Medulla oblongata (tissue), 1 donor: ENCODE measurements at regions not wholly inside any gene's neighbourhood (a gene's known extent, or its start where the extent isn't known, plus 50 kb on each side); places are given as distances from the start of the nearest gene placed in this dataset.

Source experiments
- DNase-seq: peaks from one replicate; pipeline ENCODE4 v3.0.0-alpha.2; 2015; ENCODE audit errors: extremely low spot score

- no peak for DNase-seq
Measured at GRCh38 chr3:40593351-40593750, 68.6 kb downstream of the ZNF621 start.

- DNase-seq: no peak
Measured at GRCh38 chr3:40597441-40597840, 72.7 kb downstream of the ZNF621 start.

DNA sequence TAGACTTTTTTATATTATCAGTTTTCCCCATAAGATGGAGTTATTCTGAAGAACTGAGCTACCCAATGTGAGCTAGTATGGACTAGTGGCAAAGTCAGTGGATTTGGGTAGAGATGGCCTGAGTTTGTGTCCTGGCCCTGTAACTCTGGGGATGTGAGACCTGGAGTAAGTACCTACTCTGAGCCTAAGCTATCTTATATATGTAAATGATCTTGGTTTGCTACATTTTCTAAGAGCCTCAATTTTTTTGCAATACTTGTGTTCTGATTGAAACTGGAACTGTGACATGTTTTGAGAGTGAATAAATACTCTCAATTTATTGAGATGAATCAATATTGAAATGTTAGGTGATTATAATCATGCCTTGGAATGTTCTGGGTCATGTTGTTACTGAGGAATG lies 73.6 kb downstream of the ZNF621 start:
- DNase-seq: no peak

DNA sequence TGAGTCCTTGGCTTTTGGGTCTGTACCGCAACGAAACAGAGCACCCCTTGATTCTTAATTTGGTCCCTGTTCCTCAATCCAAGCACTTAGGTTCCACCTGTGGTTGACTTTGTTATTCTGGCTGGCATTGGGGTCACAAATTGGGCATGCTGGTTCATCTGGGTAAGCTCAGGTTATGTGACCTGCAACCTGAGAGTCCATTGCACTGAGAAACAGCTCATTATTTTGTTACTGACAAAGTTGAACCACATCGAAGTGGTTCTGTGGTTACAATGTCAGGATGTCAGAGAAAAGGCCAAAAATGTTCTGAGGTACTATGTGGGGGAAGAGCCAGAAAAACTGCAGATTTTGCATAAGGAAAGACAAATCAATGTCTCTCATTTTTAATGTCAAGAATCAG lies 74.2 kb downstream of the ZNF621 start:
- DNase-seq: no peak

DNA sequence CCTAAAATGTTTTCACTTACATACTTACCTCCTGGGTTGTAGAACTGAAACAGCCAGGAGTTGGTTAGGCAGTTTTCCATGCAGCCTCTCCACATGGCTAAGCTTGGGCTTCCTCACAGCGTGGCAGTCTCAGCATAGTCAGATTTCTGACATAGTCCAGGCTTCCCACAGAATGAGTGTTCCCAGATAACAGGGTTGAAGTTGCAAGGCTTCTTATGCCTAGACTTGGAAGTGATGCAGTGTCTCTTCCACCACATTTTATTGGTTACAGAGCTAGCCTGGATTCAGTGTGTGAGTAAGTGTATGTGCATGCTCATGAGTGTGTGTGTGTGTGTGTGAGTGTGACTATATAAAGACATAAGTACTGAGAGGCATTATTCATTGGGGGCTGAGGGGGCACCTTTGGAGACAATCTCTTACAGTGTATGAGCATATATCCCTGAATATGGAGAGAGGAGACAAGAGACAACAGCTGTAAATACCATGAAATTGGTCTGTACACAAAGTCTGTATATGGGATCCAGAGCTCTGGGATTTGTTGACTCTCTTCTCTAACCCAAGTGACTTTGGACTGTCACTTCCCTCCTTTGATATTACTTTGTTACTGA lies 78.1 kb downstream of the ZNF621 start:
- DNase-seq: no peak

- DNase-seq: no peak
Measured at GRCh38 chr3:40605960-40606359, 81.2 kb downstream of the ZNF621 start.

GRCh38 chr3:40608091-40608490 lies 83.3 kb downstream of the ZNF621 start:
- no peak for DNase-seq

GRCh38 chr3:40613306-40613705 lies 88.5 kb downstream of the ZNF621 start:
- no peak for DNase-seq

DNA sequence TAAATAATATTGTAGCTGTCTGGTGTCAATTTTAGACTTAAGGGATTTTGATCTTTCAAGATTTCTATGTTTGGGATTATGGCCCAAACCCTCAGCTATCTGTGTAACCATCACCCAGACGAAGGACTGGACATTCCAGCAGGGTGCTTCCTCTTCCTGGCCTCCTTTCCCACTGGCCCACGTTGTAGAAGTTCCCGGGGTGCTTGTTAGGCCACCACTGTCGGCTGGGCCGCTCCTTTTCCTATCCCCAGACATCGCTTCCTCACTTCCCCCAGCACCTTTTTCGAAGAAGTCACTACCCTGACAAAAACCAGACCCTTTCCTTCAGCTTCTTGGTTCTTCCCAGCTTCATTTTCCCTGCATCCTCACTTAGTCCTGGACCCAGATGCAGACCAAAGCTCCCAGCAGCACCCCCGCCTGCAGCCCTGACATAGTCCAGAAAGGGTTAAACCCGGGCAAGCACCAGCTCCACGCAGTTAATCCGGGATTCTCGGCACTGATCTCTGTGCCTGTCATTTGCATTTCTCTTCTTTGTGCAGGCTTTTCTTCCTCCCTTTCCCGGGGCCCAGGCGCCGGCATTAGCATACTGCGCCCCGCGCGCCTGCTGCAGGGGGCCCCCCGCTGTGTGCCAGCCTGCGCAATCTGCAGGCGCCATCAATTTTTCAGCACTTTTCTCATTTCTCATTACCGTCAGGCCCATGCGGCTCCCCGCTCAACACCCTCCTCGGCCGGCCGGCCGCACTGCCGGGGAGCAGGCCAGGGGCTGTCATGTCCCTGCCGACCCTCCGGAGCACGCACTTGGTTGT lies 90.6 kb downstream of the ZNF621 start:
- DNase-seq: no peak

DNA sequence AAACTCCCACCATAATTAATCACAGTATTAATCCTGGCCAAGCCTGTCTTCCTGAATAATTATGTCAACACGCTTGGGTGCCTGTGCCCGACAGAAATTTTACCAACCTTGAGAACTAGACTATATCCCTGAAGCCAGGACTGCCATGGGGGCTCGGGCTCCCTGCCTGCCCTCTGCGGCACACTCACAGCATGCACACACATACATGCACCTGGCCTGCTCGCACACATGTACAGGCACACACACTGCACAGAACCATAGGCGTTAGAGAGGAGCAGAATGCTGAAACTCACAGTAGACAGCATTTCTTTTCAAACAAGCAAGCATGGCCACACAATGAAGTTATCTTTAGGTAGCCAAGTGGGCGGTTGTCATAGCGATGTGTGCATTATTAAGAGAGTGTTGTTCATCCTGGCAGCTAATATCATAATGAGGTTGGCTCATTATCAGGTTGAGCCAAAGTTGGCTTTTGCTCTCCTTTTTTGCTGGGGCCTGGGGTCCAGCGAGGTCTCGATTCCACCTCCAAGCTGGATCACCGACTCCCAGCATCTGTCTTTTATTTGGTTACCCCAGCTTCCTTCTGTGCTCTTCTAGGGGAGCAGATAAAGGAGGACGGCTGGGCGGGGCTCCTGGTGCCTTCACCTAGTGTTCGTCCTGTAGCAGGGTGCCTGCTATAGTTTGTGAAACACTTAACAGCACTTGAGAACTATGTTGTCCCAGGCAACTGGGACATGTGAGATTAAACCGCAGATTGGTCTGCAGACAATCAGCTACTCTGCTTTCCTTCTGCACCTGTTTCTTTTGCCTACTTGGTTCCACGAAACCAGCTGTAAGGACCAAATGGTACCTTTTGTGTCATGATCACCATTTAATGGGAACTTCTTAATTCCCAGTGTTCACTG lies 91.4 kb downstream of the ZNF621 start:
- no peak for DNase-seq

DNA sequence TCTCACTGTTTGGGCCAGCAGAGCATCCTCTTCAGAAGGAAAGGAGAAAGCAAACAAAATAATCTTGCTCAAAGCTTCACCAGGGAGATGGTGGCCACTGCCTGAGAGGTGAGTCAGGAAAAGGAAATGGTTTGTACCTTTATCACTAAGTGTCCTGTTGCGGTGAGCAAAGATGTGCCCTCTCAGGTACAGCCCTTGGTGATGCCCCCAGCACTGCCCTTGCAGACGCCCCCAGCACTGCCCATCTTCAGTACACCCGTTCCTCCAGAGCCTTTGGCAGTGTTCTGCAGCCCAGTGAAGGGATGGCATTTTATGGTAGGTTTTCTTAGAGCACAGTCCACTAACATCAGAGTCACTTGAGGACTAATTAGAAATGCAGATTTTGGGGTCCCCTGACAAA lies 92.3 kb downstream of the ZNF621 start:
- DNase-seq: no peak

DNA sequence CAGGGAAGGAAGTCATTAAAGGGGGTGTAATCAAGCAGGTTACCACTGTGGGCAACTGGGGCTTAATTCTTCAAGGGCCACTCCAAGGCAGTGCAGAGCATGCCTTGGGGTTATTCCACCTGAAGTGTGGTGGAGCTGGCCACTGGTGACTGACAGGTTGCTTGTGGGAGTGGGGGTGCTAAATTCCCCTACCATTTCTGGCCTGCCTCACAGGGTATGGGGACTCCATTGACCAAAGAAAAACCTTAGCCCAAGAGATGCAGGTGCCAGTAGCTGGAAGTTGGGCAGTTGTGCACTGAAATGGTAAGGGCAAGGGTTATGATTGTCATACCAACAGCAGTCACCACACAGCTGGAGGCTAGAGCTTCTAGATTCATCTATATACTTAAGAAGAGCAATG lies 93.4 kb downstream of the ZNF621 start:
- DNase-seq: no peak

- DNase-seq: no peak
Measured at GRCh38 chr3:40620151-40620550, 95.4 kb downstream of the ZNF621 start.

GRCh38 chr3:40621252-40621651 lies 96.5 kb downstream of the ZNF621 start:
- no peak for DNase-seq

DNA sequence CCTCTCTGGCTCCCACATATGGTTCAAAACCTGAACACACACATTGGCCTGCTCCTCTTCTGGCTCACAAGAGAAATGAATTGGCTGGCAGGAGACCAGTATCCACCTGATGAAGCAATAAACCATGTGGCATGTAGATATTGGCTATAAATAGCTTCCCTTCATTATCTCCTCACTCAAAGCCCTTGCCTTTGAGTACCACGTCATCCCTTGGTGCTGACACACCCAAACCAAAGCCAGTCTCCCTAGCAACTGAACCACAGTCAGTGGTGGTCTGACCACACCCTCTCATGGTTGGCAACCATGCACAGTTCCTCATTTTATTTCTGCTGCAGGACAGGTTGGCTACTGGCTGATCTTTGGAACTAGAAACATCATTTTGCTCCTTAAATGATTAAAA lies 98.8 kb downstream of the ZNF621 start:
- DNase-seq: no peak

DNA sequence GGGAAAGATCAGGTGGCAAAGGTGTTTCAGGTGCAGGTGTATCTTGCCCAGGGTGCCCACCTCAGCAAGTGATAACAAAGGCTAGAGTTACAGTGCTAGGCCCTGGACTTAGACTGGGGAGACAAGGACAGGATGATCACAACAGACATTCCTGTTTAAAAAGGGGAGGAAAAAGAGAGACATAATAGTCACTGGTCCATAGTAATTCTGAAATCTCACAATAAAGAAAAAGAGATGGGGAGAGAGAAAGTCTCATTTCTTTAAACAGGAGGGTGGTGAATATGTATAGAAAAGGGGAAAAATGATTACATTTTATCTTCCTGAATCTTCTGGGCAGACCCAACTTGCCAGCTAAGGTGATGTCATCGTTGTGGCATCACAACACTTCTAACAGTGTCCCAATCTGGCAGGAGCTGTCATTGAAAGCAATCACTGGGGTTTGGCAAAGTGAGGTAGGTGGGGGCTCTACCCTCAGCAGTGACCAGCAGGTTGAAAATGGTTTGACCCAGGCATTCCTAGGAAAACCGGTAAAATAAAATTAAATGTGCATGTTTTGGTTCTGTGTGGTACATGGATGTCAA lies 99.5 kb downstream of the ZNF621 start:
- no peak for DNase-seq

DNA sequence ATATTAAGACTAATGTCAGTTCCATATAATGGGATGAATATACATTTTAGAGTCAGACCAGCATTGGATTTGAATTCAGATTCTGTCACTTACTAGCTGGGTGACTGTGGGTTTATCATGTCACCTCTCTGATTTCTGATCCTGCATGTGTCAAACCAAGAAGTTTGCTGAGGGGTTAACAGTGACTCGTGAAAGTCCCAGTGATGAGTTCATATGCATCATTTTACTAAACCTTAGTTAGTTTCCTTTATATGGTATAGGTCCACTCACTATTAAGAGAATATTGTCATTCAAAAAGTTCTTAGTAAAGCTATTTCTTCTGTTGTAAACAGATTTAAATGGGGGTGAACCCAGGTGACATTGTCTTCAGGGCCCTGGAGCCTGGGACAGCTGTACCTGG lies 102.3 kb downstream of the ZNF621 start:
- DNase-seq: no peak

- no peak for DNase-seq
Measured at GRCh38 chr3:40628984-40629383, 104.2 kb downstream of the ZNF621 start.

DNA sequence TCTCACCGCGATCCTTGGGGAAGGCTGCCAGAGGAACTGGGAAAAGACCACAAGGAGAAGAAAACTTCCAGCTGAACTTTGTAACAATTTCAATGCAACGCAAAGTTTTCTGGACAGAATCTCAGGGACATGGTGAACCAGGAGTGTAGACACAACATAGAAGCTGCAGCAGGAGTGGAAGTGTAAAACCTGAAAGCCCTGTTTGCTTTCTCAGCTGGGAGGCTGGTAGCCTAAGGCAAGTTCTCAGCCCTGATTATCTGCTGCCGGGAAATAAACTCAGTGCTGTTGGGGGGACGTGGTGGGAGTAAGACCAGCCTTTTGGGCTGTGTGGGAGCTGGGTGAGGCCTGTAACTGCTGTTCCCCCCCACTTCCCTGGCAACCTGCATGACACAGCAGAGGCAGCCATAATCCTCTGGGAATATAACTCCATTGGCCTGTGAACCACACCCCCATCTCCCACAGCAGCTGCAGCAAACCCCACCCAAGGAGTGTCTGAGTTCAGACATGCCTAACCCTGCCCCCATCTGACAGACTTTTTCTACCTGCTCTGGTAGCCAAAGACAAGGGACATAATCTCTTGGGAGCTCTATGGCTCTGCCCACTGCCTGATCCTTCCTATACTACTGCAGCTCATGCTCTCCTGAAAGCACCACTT lies 106.7 kb downstream of the ZNF621 start:
- no peak for DNase-seq

DNA sequence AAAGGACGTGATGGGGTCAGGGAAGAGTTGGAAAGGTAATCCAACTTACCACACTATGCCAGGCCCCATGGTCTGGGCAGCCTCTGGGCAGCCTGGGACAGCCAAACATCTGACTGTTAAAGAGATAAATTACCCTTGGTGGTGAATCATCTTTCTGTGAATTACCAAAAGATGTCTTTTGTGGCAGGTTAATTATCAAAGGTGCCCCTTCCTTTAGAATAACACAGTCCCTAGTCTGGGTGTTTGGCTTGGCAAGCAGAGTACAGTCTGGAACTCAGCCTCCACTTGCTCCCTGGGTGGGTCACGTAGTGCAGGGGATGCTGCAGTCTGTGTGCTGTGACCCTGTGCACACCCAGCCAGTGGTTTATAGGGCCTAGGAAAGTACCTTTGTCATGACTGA lies 113.1 kb downstream of the ZNF621 start:
- no peak for DNase-seq

GRCh38 chr3:40639006-40639405 lies 114.2 kb downstream of the ZNF621 start:
- no peak for DNase-seq

GRCh38 chr3:40642812-40643211 lies 118.1 kb downstream of the ZNF621 start:
- DNase-seq: no peak
